PC-3 (cell line): ENCODE measurements at regions not wholly inside any gene's neighbourhood (a gene's known extent, or its start where the extent isn't known, plus 50 kb on each side); places are given as distances from the start of the nearest gene placed in this dataset.

ENCODE experiments used
- ATAC-seq: fragments of 200-7000 bp; cut with Tn5 transposase; 2 replicates; pipeline ENCODE4 v1.9.1; 2020; ENCODE audit warnings: mild to moderate bottlenecking, moderate library complexity
- BruUV-seq: library from RNA; stranded (reverse); fragments of 400-500 nt; replicated peaks from 2 replicates; lab custom pipeline; 2021; lab: Mats Ljungman, UMichigan
- CTCF ChIA-PET: fragments of 300-600 bp; sonication (Branson Sonifier 250); formaldehyde crosslinking; loops from one replicate; lab custom pipeline; 2022; ENCODE audit warnings: antibody characterized with exemption; lab: Charles Lee
- POLR2A ChIA-PET: fragments of 300-600 bp; sonication (Branson Sonifier 250); formaldehyde crosslinking; loops from one replicate; lab custom pipeline; 2022; ENCODE audit warnings: antibody characterized with exemption; ENCODE audit not compliant: unreplicated experiment; lab: Charles Lee
- DNase-seq: peaks from one replicate; pipeline ENCODE4 v3.0.0-alpha.2; 2015
- H2AFZ ChIP-seq: fragments of 300-600 bp; sonication (generic); 2 replicates; pipeline ENCODE4 v1.6.0; 2016; ENCODE audit warnings: antibody characterized with exemption, low read length
- H3F3A ChIP-seq: fragments of 300-600 bp; sonication (generic); one replicate; pipeline ENCODE4 v1.6.0; 2017; ENCODE audit warnings: antibody characterized with exemption, low read length, control low read depth, mild to moderate bottlenecking; ENCODE audit not compliant: unreplicated experiment
- H3K27ac ChIP-seq: fragments of 300-600 bp; sonication (generic); 2 replicates; pipeline ENCODE4 v1.5.1; 2016; ENCODE audit warnings: mild to moderate bottlenecking, low read length
- H3K27me3 ChIP-seq: fragments of 300-600 bp; sonication (generic); 2 replicates; pipeline ENCODE4 v1.6.1; 2016; ENCODE audit warnings: low read length, mixed read lengths
- H3K36me3 ChIP-seq: fragments of 300-600 bp; sonication (generic); 2 replicates; pipeline ENCODE4 v1.6.1; 2016; ENCODE audit warnings: low read depth, mixed run types, low read length, mixed read lengths
- H3K4me1 ChIP-seq: fragments of 300-600 bp; sonication (generic); 2 replicates; pipeline ENCODE4 v1.5.1; 2016; ENCODE audit warnings: low read length; ENCODE audit not compliant: insufficient read depth
- H3K4me2 ChIP-seq: fragments of 300-600 bp; sonication (generic); 2 replicates; pipeline ENCODE4 v1.6.0; 2016; ENCODE audit warnings: low read length
- H3K4me3 ChIP-seq: fragments of 300-600 bp; sonication (generic); 2 replicates; pipeline ENCODE4 v1.5.1; 2016; ENCODE audit warnings: mild to moderate bottlenecking, low read length, mixed read lengths
- H3K79me2 ChIP-seq: fragments of 300-600 bp; sonication (generic); 2 replicates; pipeline ENCODE4 v1.6.1; 2017; ENCODE audit warnings: low read length, mixed read lengths
- H3K9ac ChIP-seq: fragments of 300-600 bp; sonication (generic); 2 replicates; pipeline ENCODE4 v1.6.0; 2016; ENCODE audit warnings: mild to moderate bottlenecking, low read length
- H3K9me2 ChIP-seq: fragments of 300-600 bp; sonication (generic); replicated peaks from 2 replicates; pipeline ENCODE4 v1.6.1; 2016; ENCODE audit warnings: mixed run types, low read length, mixed read lengths
- H3K9me3 ChIP-seq: fragments of 300-600 bp; sonication (generic); 2 replicates; pipeline ENCODE4 v1.6.1; 2016; ENCODE audit warnings: low read length, mixed read lengths
- H4K20me1 ChIP-seq: fragments of 300-600 bp; sonication (generic); 2 replicates; pipeline ENCODE4 v1.6.1; 2016; ENCODE audit warnings: low read length, mixed read lengths
- EZH2 ChIP-seq: fragments of 300-600 bp; sonication (generic); IDR thresholded peaks from one replicate; pipeline ENCODE4 v1.6.1; 2017; ENCODE audit warnings: antibody characterized with exemption, mild to moderate bottlenecking, low read length; ENCODE audit not compliant: unreplicated experiment
- EZH2phosphoT487 ChIP-seq: fragments of 300-600 bp; sonication (generic); IDR thresholded peaks from 2 replicates; pipeline ENCODE4 v1.6.1; 2018; ENCODE audit warnings: mild to moderate bottlenecking, antibody characterized with exemption, low read length, borderline replicate concordance
- intact Hi-C: fragments of 100-400 bp; cut with micrococcal nuclease; formaldehyde crosslinking; loops from 2 replicates; pipeline ENCODE4 v1.9.0; 2023
- TF ChIP-seq, protein P1 (sequence below): fragments of 300-600 bp; sonication (generic); conservative IDR thresholded peaks from 2 replicates; pipeline ENCODE4 v1.5.1; 2017; ENCODE audit warnings: antibody characterized with exemption, low read depth, mild to moderate bottlenecking, low read length

DNA sequence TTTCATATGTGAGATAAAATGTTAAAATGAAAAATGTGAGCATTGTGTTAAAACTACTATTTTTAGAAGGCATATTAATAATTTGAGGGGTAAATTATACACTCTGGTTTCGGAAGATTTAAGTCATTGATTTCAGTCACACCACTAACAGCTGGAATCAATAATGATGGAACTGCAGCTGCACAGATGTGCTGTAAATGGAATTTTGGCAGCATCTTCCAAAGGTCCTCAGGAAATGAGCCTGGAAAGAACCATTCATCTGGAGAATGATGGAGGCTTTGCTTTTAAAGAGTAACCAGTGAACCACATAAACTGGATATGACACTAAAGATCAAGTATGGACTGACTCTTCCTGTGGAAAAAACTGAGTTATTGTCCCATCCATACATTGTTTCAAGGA, 759.0 kb upstream of the EPHA5 start:
- 0 out of 2 replicates have a peak, but pooled peaks cover 5% of the 10 kb centered on the region for H3K4me1 ChIP-seq
- H3K9me2 ChIP-seq = no peaks in the 10 kb centered on the region
- H4K20me1 ChIP-seq = no peaks in the 10 kb centered on the region
- H3K27ac ChIP-seq = no peak overlapping the region
- no TSS peak for BruUV-seq
- no peak overlapping the region for H2AFZ ChIP-seq
- no peak overlapping the region for H3K9ac ChIP-seq
- CTCF ChIA-PET = no interaction called here
- no peaks in the 10 kb centered on the region for H3F3A ChIP-seq
- no peak overlapping the region for H3K4me2 ChIP-seq
- TF ChIP-seq, protein P1, sequence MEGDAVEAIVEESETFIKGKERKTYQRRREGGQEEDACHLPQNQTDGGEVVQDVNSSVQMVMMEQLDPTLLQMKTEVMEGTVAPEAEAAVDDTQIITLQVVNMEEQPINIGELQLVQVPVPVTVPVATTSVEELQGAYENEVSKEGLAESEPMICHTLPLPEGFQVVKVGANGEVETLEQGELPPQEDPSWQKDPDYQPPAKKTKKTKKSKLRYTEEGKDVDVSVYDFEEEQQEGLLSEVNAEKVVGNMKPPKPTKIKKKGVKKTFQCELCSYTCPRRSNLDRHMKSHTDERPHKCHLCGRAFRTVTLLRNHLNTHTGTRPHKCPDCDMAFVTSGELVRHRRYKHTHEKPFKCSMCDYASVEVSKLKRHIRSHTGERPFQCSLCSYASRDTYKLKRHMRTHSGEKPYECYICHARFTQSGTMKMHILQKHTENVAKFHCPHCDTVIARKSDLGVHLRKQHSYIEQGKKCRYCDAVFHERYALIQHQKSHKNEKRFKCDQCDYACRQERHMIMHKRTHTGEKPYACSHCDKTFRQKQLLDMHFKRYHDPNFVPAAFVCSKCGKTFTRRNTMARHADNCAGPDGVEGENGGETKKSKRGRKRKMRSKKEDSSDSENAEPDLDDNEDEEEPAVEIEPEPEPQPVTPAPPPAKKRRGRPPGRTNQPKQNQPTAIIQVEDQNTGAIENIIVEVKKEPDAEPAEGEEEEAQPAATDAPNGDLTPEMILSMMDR = no peak
- TF ChIP-seq EZH2 (no peak), EZH2phosphoT487 (no peak)
- peaks cover 14% of the 10 kb centered on the region; the same call in 1 of the 2 replicates for H3K9me3 ChIP-seq
- H3K36me3 ChIP-seq = no peaks in the 10 kb centered on the region
- DNase-seq (no peak), ATAC-seq (no peak)
- POLR2A ChIA-PET = no interaction called here
- intact Hi-C loops = no loop called here
- no peaks in the 10 kb centered on the region for H3K79me2 ChIP-seq
- H3K4me3 ChIP-seq = no peak overlapping the region
- no peaks in the 10 kb centered on the region for H3K27me3 ChIP-seq

DNA sequence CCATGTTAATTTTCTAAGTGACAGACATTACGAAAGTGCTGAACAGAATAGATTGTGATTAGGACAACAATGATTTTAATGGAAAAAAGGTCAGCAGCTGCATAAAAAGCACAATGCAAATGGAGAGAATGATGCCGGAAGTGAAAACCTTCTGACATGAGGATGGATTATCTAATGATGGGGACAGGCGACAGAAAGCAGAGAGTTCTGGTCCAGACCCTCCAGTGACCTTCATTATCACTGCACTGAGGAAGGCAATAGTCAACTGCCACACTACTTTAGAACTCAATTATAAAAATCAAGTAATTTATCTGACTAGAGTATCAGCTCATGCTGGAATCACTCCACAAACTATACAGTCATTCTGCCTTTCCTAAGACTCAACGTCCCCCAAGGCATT, 746.1 kb upstream of the EPHA5 start:
- Histone ChIP-seq H3K27ac (no peak overlapping the region), H3K9ac (no peak overlapping the region), H3K4me2 (no peak overlapping the region), H3K9me2 (no peaks in the 10 kb centered on the region), H3K4me1 (no peaks in the 10 kb centered on the region), H3K36me3 (no peaks in the 10 kb centered on the region), H2AFZ (no peak overlapping the region), H3K27me3 (no peaks in the 10 kb centered on the region), H3K4me3 (no peak overlapping the region), H3K9me3 (no peaks in the 10 kb centered on the region), H3K79me2 (no peaks in the 10 kb centered on the region), H4K20me1 (no peaks in the 10 kb centered on the region), H3F3A (no peaks in the 10 kb centered on the region)
- intact Hi-C loops = no loop called here
- DNase-seq (no peak), ATAC-seq (no peak)
- POLR2A ChIA-PET = no interaction called here
- no TSS peak for BruUV-seq
- TF ChIP-seq EZH2phosphoT487 (no peak), EZH2 (no peak)
- TF ChIP-seq, protein P1 = no peak
- CTCF ChIA-PET = no interaction called here

DNA sequence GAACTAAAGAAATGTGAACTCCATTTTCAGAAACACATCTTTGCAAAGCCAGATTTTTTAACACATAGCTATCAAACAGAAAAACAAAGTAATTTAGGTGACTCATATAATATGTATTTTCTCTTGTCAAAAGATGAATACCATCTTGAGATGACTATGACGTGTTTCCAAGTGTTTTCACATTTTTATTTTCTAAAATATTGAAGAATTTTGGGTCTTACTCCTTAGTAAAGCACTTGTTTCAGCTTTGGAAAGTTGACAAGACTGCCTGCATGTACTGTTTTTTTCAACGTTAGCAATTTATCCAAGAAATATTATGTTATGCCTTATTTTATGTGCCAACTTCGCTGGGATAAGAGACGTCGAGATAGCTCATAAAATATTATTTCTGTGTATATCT, 733.9 kb upstream of the EPHA5 start:
- TF ChIP-seq, protein P1 = no peak
- Histone ChIP-seq H3F3A (no peaks in the 10 kb centered on the region), H3K27ac (no peak overlapping the region), H3K4me1 (no peaks in the 10 kb centered on the region), H3K9me3 (no peaks in the 10 kb centered on the region), H4K20me1 (no peaks in the 10 kb centered on the region), H3K27me3 (no peaks in the 10 kb centered on the region), H3K79me2 (no peaks in the 10 kb centered on the region), H3K9me2 (no peaks in the 10 kb centered on the region), H3K36me3 (no peaks in the 10 kb centered on the region), H3K9ac (no peak overlapping the region), H3K4me3 (no peak overlapping the region), H3K4me2 (no peak overlapping the region), H2AFZ (no peak overlapping the region)
- no TSS peak for BruUV-seq
- no peak for ATAC-seq
- intact Hi-C loops = no loop called here
- POLR2A ChIA-PET = no interaction called here
- no peak for DNase-seq
- CTCF ChIA-PET = no interaction called here
